Vagina (tissue), 2 donors: ENCODE measurements at regions not wholly inside any gene's neighbourhood (a gene's known extent, or its start where the extent isn't known, plus 50 kb on each side); places are given as distances from the start of the nearest gene placed in this dataset.

Experiments
- CTCF ChIP-seq, 3 experiments: fragments of 450-650 bp in 2 of 3; fragments of 200-600 bp in 1 of 3; sonication (generic) in 1 of 3; IDR thresholded peaks; one replicate each; pipeline ENCODE4 v1.5.1; 2017 to 2019; ENCODE audit warnings: antibody characterized with exemption in 3 of 3, mild to moderate bottlenecking in 2 of 3, moderate library complexity in 2 of 3
- POLR2A ChIP-seq, 2 donors: fragments of 450-650 bp; IDR thresholded peaks; one replicate each; pipeline ENCODE4 v1.6.1; 2017; ENCODE audit warnings: antibody characterized with exemption in 2 of 2, mild to moderate bottlenecking in 2 of 2, moderate library complexity in 2 of 2

DNA sequence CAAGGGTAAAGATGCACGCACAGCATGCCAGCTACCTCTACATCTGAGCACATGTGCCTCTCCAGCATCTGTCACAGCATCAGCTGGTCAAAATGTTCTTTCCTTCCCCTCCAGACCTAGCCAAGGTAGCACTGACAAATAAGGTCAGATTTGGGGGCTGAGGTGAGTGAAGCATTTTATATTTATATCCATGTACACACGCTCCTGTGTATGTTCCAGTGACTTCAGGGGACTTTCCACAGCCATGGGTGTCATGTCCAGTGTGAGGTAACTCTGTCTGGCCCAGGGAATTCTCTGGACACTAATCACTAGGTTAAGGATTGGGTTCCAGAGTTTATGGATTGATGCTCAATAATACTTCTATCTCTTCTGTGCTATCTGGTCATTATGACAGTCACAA is 165.2 kb upstream of the TP63 start:
- TF ChIP-seq POLR2A (IDR thresholded peaks at IDR 0.05) (no peak), CTCF (IDR thresholded peaks at IDR 0.05) (no peak)
